Epithelial cell of proximal tubule (primary cell): ENCODE measurements at regions not wholly inside any gene's neighbourhood (a gene's known extent, or its start where the extent isn't known, plus 50 kb on each side); places are given as distances from the start of the nearest gene placed in this dataset.

Experiments
- DNase-seq: peaks from one replicate; pipeline ENCODE4 v3.0.0-alpha.2; 2011; ENCODE audit warnings: low read depth
- H3K4me3 ChIP-seq: 2 replicates; pipeline ENCODE4 v1.5.1; 2011; ENCODE audit warnings: low read depth, mild to moderate bottlenecking, low read length
- CTCF ChIP-seq: conservative IDR thresholded peaks from 2 replicates; pipeline ENCODE4 v1.5.1; 2012; ENCODE audit warnings: low read depth, mild to moderate bottlenecking, low read length

- TF ChIP-seq CTCF = no peak
- no peak overlapping the region for H3K4me3 ChIP-seq
These were observed 195.1 kb upstream of the CADM1 start for GRCh38 chr11:115699326-115699725.

GRCh38 chr11:115698243-115698642 lies 194.0 kb upstream of the CADM1 start:
- TF ChIP-seq CTCF = no peak
- H3K4me3 ChIP-seq = no peak overlapping the region
- no peak for DNase-seq

More at GRCh38 chr11:115699326-115699725, 195.1 kb upstream of the CADM1 start:
- no peak for DNase-seq

- no peak overlapping the region for H3K4me3 ChIP-seq
- DNase-seq = no peak
- TF ChIP-seq CTCF = no peak
These were observed 192.3 kb upstream of the CADM1 start for GRCh38 chr11:115696563-115696962.

GRCh38 chr11:115695677-115696364 lies 191.6 kb upstream of the CADM1 start:
- TF ChIP-seq CTCF = no peak
- no peak for DNase-seq
- no peak overlapping the region for H3K4me3 ChIP-seq

GRCh38 chr11:115693002-115693401 lies 188.8 kb upstream of the CADM1 start:
- H3K4me3 ChIP-seq = no peak overlapping the region
- no peak for TF ChIP-seq CTCF
- DNase-seq = no peak

- DNase-seq = no peak
- H3K4me3 ChIP-seq = no peak overlapping the region
- TF ChIP-seq CTCF = no peak
These were observed 186.8 kb upstream of the CADM1 start for GRCh38 chr11:115691030-115691429.

GRCh38 chr11:115687934-115688333 lies 183.7 kb upstream of the CADM1 start:
- no peak for DNase-seq
- TF ChIP-seq CTCF = no peak
- H3K4me3 ChIP-seq = no peak overlapping the region
